ENCODE measurements at regions not wholly inside any gene's neighbourhood (a gene's known extent, or its start where the extent isn't known, plus 50 kb on each side); places are given as distances from the start of the nearest gene placed in this dataset.

GRCh38 chr12:60980558-60980957, 1279.6 kb upstream of the USP15 start:
- no peaks in the 10 kb centered on the region for H3K79me2 ChIP-seq (ENCODE audit: insufficient read depth, low read length)
- H3K9me3 ChIP-seq (ENCODE audit: insufficient read depth, low read depth, low read length) = no peaks in the 10 kb centered on the region
- no peak overlapping the region for H3K4me3 ChIP-seq (ENCODE audit: low read length, poor library complexity, severe bottlenecking)
- H2AFZ ChIP-seq (ENCODE audit: low read length) = no peak overlapping the region
- H3K4me2 ChIP-seq (ENCODE audit: low read depth, low read length, poor library complexity, severe bottlenecking) = no peak overlapping the region
- H3F3A ChIP-seq (ENCODE audit: low read depth) = no peaks in the 10 kb centered on the region
- no peaks in the 10 kb centered on the region for H3K4me1 ChIP-seq (ENCODE audit: insufficient read depth, low read length, poor library complexity, severe bottlenecking)
- no peak overlapping the region for H3K9ac ChIP-seq (ENCODE audit: low read depth, low read length, poor library complexity, severe bottlenecking)
- H3K27me3 ChIP-seq (ENCODE audit: insufficient read depth, low read length, poor library complexity, severe bottlenecking) = no peaks in the 10 kb centered on the region
- TF ChIP-seq CTCF (conservative IDR thresholded peaks at IDR 0.05; ENCODE audit: low read length) (no peak), EZH2phosphoT487 (IDR thresholded peaks at IDR 0.05; ENCODE audit: borderline replicate concordance) (no peak)
- no peaks in the 10 kb centered on the region for H4K20me1 ChIP-seq (ENCODE audit: insufficient read depth, low read length, poor library complexity, severe bottlenecking)
- H3K36me3 ChIP-seq (ENCODE audit: insufficient read depth, low read length) = no peaks in the 10 kb centered on the region
- H3K9me2 ChIP-seq (replicated peaks; ENCODE audit: low read depth, low read length) = no peaks in the 10 kb centered on the region

- no peaks in the 10 kb centered on the region for H3K4me1 ChIP-seq (ENCODE audit: insufficient read depth, low read length, poor library complexity, severe bottlenecking)
- H3K4me2 ChIP-seq (ENCODE audit: low read depth, low read length, poor library complexity, severe bottlenecking) = no peak overlapping the region
- no peak overlapping the region for H2AFZ ChIP-seq (ENCODE audit: low read length)
- H3K27me3 ChIP-seq (ENCODE audit: insufficient read depth, low read length, poor library complexity, severe bottlenecking) = no peaks in the 10 kb centered on the region
- H4K20me1 ChIP-seq (ENCODE audit: insufficient read depth, low read length, poor library complexity, severe bottlenecking) = no peaks in the 10 kb centered on the region
- TF ChIP-seq EZH2phosphoT487 (IDR thresholded peaks at IDR 0.05; ENCODE audit: borderline replicate concordance) (no peak), CTCF (conservative IDR thresholded peaks at IDR 0.05; ENCODE audit: low read length) (no peak)
- no peaks in the 10 kb centered on the region for H3K9me3 ChIP-seq (ENCODE audit: insufficient read depth, low read depth, low read length)
- H3K9ac ChIP-seq (ENCODE audit: low read depth, low read length, poor library complexity, severe bottlenecking) = no peak overlapping the region
- H3K9me2 ChIP-seq (replicated peaks; ENCODE audit: low read depth, low read length) = no peaks in the 10 kb centered on the region
- no peaks in the 10 kb centered on the region for H3F3A ChIP-seq (ENCODE audit: low read depth)
- no peaks in the 10 kb centered on the region for H3K79me2 ChIP-seq (ENCODE audit: insufficient read depth, low read length)
- H3K4me3 ChIP-seq (ENCODE audit: low read length, poor library complexity, severe bottlenecking) = no peak overlapping the region
- no peaks in the 10 kb centered on the region for H3K36me3 ChIP-seq (ENCODE audit: insufficient read depth, low read length)
These were observed 1278.7 kb upstream of the USP15 start for GRCh38 chr12:60981473-60981872.

GRCh38 chr12:60992087-60992486, 1268.1 kb upstream of the USP15 start:
- Histone ChIP-seq H3K4me3 (ENCODE audit: low read length, poor library complexity, severe bottlenecking) (no peak overlapping the region), H3K4me1 (ENCODE audit: insufficient read depth, low read length, poor library complexity, severe bottlenecking) (no peaks in the 10 kb centered on the region), H3F3A (ENCODE audit: low read depth) (no peaks in the 10 kb centered on the region), H3K9ac (ENCODE audit: low read depth, low read length, poor library complexity, severe bottlenecking) (no peak overlapping the region), H3K4me2 (ENCODE audit: low read depth, low read length, poor library complexity, severe bottlenecking) (no peak overlapping the region), H3K9me2 (replicated peaks; ENCODE audit: low read depth, low read length) (no peaks in the 10 kb centered on the region), H3K36me3 (ENCODE audit: insufficient read depth, low read length) (no peaks in the 10 kb centered on the region), H2AFZ (ENCODE audit: low read length) (no peak overlapping the region), H3K9me3 (ENCODE audit: insufficient read depth, low read depth, low read length) (no peaks in the 10 kb centered on the region), H4K20me1 (ENCODE audit: insufficient read depth, low read length, poor library complexity, severe bottlenecking) (no peaks in the 10 kb centered on the region), H3K27me3 (ENCODE audit: insufficient read depth, low read length, poor library complexity, severe bottlenecking) (no peaks in the 10 kb centered on the region), H3K79me2 (ENCODE audit: insufficient read depth, low read length) (no peaks in the 10 kb centered on the region)
- no peak for TF ChIP-seq EZH2phosphoT487 (IDR thresholded peaks at IDR 0.05; ENCODE audit: borderline replicate concordance)
- no peak for TF ChIP-seq CTCF (conservative IDR thresholded peaks at IDR 0.05; ENCODE audit: low read length)

All from Loucy (cell line).